GM12872 (cell line): ENCODE measurements at regions not wholly inside any gene's neighbourhood (a gene's known extent, or its start where the extent isn't known, plus 50 kb on each side); places are given as distances from the start of the nearest gene placed in this dataset.

Experiments used
- TF ChIP-seq, protein P1 (sequence below): IDR thresholded peaks from 3 replicates; pipeline ENCODE4 v1.5.1; 2011; ENCODE audit warnings: low read depth, mild to moderate bottlenecking, low read length, moderate library complexity; ENCODE audit not compliant: insufficient read depth

DNA sequence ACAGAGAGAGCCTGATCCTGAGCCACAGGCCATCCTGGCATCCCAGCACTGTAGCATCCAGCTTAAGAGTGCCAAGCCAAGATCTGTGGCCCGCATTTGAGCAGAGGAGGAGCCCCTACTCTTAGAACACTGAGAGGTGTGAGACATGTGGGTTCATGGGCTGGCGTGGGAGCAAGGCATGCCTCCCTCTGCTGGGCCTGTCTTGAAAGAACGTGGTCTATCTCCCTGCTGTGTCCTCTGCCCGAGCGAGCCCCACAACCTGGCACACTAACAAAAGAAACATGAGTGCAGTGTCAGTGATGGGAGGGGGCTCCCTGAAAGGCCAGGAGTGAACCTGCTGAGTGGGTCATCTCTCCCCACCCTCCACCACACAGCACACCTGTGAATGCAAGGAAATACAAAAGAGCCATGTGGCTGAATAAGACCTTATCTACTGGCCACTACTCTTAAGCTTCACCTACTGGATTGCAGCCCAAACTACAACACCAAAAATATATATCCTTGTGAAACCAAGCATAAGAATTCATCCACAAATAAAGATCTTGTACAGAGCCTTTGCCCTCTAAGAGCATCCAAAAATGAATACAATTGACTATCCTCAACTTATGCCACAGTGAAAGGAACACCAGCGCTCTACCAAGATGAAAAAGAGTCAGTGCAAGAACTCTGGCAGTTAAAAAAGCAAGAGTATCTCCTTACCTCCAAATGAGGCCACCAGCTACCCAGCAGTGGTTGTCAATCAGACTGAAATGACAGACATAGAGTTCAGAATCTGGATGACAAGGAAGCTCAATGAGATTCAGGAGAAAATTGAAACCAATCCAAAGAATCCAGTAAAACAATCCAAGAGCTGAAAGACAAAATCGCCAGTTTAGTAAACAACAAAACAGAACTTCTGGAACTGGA is 259.4 kb upstream of the DAB1 start:
- TF ChIP-seq, protein P1, sequence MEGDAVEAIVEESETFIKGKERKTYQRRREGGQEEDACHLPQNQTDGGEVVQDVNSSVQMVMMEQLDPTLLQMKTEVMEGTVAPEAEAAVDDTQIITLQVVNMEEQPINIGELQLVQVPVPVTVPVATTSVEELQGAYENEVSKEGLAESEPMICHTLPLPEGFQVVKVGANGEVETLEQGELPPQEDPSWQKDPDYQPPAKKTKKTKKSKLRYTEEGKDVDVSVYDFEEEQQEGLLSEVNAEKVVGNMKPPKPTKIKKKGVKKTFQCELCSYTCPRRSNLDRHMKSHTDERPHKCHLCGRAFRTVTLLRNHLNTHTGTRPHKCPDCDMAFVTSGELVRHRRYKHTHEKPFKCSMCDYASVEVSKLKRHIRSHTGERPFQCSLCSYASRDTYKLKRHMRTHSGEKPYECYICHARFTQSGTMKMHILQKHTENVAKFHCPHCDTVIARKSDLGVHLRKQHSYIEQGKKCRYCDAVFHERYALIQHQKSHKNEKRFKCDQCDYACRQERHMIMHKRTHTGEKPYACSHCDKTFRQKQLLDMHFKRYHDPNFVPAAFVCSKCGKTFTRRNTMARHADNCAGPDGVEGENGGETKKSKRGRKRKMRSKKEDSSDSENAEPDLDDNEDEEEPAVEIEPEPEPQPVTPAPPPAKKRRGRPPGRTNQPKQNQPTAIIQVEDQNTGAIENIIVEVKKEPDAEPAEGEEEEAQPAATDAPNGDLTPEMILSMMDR, result no peak

DNA sequence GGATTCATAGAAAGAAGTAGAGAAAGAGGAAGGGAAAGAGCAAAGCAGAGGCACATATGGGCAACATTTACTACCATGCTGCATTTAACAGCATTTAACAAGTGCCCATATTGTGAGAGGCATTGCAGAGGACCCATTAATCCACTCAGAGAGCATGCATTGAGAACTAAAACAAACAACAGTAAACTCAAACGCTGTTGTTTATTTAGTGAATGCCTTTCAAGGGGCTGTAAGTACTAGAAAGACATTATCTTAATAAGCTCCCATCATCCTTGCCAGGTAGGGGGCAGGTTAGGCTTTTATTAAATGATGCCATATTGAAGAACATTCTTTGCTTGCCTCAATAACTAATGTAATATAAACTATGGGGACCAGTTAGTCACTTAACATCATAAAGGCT is 254.3 kb upstream of the DAB1 start:
- TF ChIP-seq, protein P1, result no peak

DNA sequence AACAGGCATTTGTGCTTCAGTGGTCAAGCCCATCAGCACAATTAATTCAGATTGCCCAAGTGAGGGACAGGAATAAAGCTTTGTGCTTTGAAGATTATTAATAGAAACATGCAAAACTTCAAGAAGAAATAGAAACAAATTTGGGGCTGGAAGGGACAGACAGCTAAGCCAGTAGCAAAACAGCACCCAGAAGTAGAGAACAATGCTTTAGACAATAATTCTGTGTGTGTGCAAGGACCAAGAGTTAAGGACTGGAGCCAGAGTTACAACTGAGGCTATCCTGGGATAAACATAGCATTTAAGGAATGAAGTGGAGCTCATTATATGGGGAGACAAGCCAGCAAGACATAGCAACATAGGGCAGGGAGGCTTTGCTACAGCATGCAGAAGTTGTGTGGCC is 251.9 kb upstream of the DAB1 start:
- TF ChIP-seq, protein P1, result no peak

DNA sequence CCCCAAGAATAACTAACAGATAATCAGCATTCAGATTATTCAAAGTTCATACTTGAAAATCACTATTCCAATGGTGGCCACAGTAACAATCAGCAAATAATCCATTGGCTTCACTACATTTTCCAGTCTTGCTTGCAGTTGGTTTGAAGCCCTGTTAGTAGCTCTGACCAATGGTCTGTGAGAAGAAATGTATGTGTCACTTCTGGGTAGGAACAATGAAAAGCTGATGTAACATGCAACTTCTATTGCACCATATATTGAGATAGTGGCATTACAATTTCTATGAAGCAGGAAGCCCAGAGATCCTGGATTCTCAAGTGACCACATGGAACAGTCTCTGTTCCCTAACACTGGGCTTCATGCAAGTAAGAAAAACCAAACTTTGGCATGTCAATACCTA is 250.9 kb upstream of the DAB1 start:
- TF ChIP-seq, protein P1, result no peak

DNA sequence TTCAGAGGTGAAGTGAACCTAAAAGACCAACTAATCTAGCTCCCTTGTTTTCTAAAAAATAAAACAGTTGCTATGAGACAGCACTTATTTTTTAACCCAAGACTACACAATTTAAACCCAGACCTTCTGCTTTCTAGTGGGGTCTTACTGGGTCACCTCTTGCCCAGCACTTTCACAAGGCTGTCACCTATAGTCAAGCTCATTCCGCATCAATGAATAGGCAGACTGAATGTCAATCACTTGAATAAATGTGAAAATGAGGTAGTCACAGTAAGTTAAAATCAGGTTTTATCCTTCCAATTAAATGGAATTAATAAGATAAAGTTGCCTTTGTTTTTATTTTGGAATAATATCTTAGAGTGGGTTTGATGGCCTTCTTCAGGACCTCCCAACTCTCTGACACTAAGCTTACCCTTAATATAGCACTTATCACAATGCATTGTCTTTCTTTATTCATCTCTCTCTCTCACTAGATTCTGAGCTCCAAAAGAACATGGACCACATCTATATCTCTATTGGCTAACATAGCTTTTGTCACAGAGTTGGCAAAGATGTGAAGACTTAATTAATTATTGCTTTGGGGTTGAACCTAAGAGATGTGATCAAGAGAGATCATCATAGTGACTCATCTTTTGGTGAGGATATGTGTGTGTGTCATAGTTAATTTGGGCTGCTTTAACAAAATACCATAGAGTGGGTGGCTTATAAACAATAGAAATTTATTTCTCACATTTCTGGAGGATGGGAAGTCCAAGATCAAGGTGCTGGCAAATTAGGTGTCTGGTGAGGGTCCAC is 248.7 kb upstream of the DAB1 start:
- TF ChIP-seq, protein P1, result no peak

DNA sequence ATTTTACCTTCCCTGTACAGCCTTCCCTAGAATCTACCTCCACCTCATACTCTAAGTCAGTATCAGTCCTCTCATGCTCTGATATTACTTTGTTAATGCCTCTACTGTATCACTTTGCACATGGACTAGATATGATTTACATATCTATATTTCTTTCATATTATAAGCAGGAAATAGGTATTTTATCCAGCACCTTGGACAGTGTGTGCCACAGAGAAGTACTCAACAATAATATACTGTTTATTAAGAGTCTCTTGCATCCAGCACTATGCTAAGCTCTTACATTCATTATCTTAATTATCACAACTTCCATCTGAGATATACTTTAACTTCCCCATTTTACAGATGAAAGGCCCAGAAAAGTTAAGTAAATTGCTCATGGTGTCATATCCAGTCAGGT is 247.9 kb upstream of the DAB1 start:
- TF ChIP-seq, protein P1, result no peak

DNA sequence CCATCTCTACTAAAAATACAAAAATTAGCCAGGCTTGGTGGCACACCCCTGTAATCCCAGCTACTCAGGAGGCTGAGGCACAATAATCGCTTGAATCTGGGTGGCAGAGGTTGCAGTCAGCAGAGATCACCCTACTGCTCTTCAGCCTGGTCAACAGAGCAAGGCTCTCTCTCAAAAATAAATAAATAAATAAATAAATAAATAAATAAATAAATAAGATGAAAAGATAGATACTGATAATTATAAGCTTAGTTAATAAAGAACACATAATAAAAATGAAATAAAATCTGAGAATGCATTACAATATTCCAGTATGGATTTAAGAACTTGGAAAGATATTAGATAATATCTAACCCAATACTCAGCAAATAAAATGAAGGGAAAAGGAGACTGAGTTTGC is 235.9 kb upstream of the DAB1 start:
- TF ChIP-seq, protein P1, result no peak
